ENCODE measurements at regions not wholly inside any gene's neighbourhood (a gene's known extent, or its start where the extent isn't known, plus 50 kb on each side); places are given as distances from the start of the nearest gene placed in this dataset.

DNA sequence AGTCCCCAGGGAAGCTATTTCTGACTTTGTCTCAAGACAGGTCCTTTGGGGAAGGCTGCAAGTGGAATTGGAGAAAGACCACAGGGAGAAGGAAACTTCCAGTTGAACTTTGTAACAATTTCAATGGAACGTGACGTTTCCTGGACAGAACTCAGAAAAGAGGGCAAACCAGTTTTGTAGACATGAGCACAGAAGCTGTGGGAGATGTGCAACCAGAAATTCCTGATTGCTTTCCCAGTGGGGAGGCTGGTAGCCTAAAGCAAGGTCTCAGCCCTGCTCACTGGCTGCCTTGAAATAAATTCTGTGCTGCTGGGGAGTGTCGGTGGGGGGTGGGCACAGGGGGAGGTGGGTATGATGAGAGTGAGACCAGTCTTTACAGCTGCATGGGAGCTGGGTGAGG is 1206.7 kb upstream of the ADGRL2 start:
- CTCF ChIA-PET, result interaction anchor here (0.8 to 0.9 kb wide), 4 partner anchors 13 to 66 kb away, joined by 3 to 10 read pairs (median 3); no protein-coding TSS in a partner anchor
- Mint-ChIP-seq H3K27me3 (ENCODE audit: unreplicated experiment) (no peaks in the 10 kb centered on the region), H3K9me3 (ENCODE audit: low read depth, unreplicated experiment) (peaks cover 17% of the 10 kb centered on the region), H3K36me3 (ENCODE audit: insufficient read depth, unreplicated experiment) (peaks cover 16% of the 10 kb centered on the region), H3K27ac (ENCODE audit: unreplicated experiment) (peak overlapping the region; percentile 92), H3K4me1 (ENCODE audit: low read depth, unreplicated experiment) (peaks cover 33% of the 10 kb centered on the region), H3K4me3 (ENCODE audit: low read depth, unreplicated experiment) (peak overlapping the region; percentile 48)
- TF ChIP-seq, protein P1, sequence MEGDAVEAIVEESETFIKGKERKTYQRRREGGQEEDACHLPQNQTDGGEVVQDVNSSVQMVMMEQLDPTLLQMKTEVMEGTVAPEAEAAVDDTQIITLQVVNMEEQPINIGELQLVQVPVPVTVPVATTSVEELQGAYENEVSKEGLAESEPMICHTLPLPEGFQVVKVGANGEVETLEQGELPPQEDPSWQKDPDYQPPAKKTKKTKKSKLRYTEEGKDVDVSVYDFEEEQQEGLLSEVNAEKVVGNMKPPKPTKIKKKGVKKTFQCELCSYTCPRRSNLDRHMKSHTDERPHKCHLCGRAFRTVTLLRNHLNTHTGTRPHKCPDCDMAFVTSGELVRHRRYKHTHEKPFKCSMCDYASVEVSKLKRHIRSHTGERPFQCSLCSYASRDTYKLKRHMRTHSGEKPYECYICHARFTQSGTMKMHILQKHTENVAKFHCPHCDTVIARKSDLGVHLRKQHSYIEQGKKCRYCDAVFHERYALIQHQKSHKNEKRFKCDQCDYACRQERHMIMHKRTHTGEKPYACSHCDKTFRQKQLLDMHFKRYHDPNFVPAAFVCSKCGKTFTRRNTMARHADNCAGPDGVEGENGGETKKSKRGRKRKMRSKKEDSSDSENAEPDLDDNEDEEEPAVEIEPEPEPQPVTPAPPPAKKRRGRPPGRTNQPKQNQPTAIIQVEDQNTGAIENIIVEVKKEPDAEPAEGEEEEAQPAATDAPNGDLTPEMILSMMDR (IDR thresholded peaks at IDR 0.05; ENCODE audit: unreplicated experiment), result no peak
- no TSS peak for BruUV-seq (replicated peaks)
- peak; percentile 69 for DNase-seq
- intact Hi-C loops (cut with micrococcal nuclease; ENCODE audit: unreplicated experiment), result loop anchor here (2.0 kb wide), 1 partner anchor 55 kb away; no protein-coding TSS in a partner anchor

- Mint-ChIP-seq H3K27ac (ENCODE audit: unreplicated experiment) (peak overlapping the region; percentile 92), H3K36me3 (ENCODE audit: insufficient read depth, unreplicated experiment) (peaks cover 16% of the 10 kb centered on the region), H3K9me3 (ENCODE audit: low read depth, unreplicated experiment) (peaks cover 10% of the 10 kb centered on the region), H3K4me3 (ENCODE audit: low read depth, unreplicated experiment) (peak overlapping the region; percentile 48), H3K4me1 (ENCODE audit: low read depth, unreplicated experiment) (peaks cover 33% of the 10 kb centered on the region), H3K27me3 (ENCODE audit: unreplicated experiment) (no peaks in the 10 kb centered on the region)
- TF ChIP-seq, protein P1 (IDR thresholded peaks at IDR 0.05; ENCODE audit: unreplicated experiment), result no peak
- BruUV-seq (replicated peaks), result no TSS peak
- CTCF ChIA-PET, result interaction anchor here (0.9 kb wide), 2 partner anchors 30 to 33 kb away, joined by 3 to 10 read pairs; no protein-coding TSS in a partner anchor
- intact Hi-C loops (cut with micrococcal nuclease; ENCODE audit: unreplicated experiment), result no loop called here
- peak; percentile 4 for DNase-seq
These were observed 1207.5 kb upstream of the ADGRL2 start for GRCh38 chr1:80593197-80593596.

DNA sequence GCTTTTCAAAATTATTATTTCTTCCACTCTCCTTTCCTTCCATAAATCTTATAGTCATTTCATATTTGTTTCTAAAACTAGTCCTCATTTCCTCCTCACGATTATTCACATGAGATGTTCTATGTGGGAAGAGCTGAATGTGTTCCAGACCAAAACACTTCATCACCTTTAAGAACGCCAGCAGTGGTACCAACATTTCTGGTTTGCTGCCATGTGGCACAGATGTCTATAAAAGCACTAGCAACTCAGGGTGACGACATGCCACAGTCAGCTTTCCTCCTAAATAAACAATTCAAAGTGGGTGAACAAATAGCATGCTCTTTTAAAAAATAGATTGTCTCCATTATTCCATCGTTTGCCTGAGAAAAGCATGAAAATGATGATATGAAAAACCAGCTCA is 1217.8 kb upstream of the ADGRL2 start:
- TF ChIP-seq, protein P1 (IDR thresholded peaks at IDR 0.05; ENCODE audit: unreplicated experiment), result no peak
- H3K27me3 Mint-ChIP-seq (ENCODE audit: unreplicated experiment), result no peaks in the 10 kb centered on the region
- intact Hi-C loops (cut with micrococcal nuclease; ENCODE audit: unreplicated experiment), result no loop called here
- peaks cover 3% of the 10 kb centered on the region for H3K9me3 Mint-ChIP-seq (ENCODE audit: low read depth, unreplicated experiment)
- DNase-seq, result no peak
- CTCF ChIA-PET, result no interaction called here
- H3K36me3 Mint-ChIP-seq (ENCODE audit: insufficient read depth, unreplicated experiment), result no peaks in the 10 kb centered on the region
- H3K4me1 Mint-ChIP-seq (ENCODE audit: low read depth, unreplicated experiment), result no peaks in the 10 kb centered on the region
- BruUV-seq (replicated peaks), result no TSS peak
- H3K4me3 Mint-ChIP-seq (ENCODE audit: low read depth, unreplicated experiment), result no peak overlapping the region
- H3K27ac Mint-ChIP-seq (ENCODE audit: unreplicated experiment), result no peak overlapping the region

- intact Hi-C loops (cut with micrococcal nuclease; ENCODE audit: unreplicated experiment), result no loop called here
- no peak overlapping the region for H3K4me3 Mint-ChIP-seq (ENCODE audit: low read depth, unreplicated experiment)
- TF ChIP-seq, protein P1 (IDR thresholded peaks at IDR 0.05; ENCODE audit: unreplicated experiment), result no peak
- no peak overlapping the region for H3K27ac Mint-ChIP-seq (ENCODE audit: unreplicated experiment)
- no peaks in the 10 kb centered on the region for H3K36me3 Mint-ChIP-seq (ENCODE audit: insufficient read depth, unreplicated experiment)
- no peaks in the 10 kb centered on the region for H3K4me1 Mint-ChIP-seq (ENCODE audit: low read depth, unreplicated experiment)
- DNase-seq, result no peak
- CTCF ChIA-PET, result no interaction called here
- BruUV-seq (replicated peaks), result no TSS peak
- peaks cover 3% of the 10 kb centered on the region for H3K9me3 Mint-ChIP-seq (ENCODE audit: low read depth, unreplicated experiment)
- no peaks in the 10 kb centered on the region for H3K27me3 Mint-ChIP-seq (ENCODE audit: unreplicated experiment)
These were observed 1221.7 kb upstream of the ADGRL2 start for GRCh38 chr1:80579055-80579454.
